Mononuclear cell (primary cell): ENCODE measurements at regions not wholly inside any gene's neighbourhood (a gene's known extent, or its start where the extent isn't known, plus 50 kb on each side); places are given as distances from the start of the nearest gene placed in this dataset.

Experiments used
- H3K27me3 ChIP-seq: 2 replicates; pipeline ENCODE4 v1.6.0; 2011; ENCODE audit warnings: low read length, control low read depth; ENCODE audit not compliant: insufficient read depth
- H3K4me1 ChIP-seq: 2 replicates; pipeline ENCODE4 v1.5.1; 2011; ENCODE audit warnings: mild to moderate bottlenecking, low read length, control low read depth; ENCODE audit not compliant: insufficient read depth
- H3K4me3 ChIP-seq: 2 replicates; pipeline ENCODE4 v1.5.1; 2011; ENCODE audit warnings: mild to moderate bottlenecking, low read length, moderate library complexity
- H3K9me3 ChIP-seq: 2 replicates; pipeline ENCODE4 v1.5.1; 2011; ENCODE audit warnings: low read depth, mild to moderate bottlenecking, control low read depth, low read length

DNA sequence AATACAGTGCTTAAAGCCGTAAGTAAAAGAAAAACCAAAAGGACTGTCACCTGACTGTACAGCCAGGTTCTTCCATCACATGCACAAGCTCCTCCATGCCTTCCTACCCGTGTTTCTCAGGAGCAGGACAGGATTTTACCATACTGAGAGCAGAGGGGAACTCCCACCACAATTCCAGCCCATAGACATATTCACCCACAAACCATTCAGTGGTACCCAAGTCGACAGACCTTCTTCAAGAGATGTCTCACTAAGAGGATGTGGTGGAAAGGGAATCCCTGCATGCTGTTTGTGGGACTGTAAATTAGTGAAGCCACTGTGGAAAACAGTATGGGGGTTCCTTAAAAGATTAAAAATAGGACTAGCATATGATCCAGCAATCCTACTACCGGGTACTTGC, 66.9 kb upstream of the DOCK9 start:
- H3K27me3 ChIP-seq: peaks cover 90% of the 10 kb centered on the region
- peaks cover 69% of the 10 kb centered on the region for H3K4me1 ChIP-seq
- H3K9me3 ChIP-seq: no peaks in the 10 kb centered on the region

DNA sequence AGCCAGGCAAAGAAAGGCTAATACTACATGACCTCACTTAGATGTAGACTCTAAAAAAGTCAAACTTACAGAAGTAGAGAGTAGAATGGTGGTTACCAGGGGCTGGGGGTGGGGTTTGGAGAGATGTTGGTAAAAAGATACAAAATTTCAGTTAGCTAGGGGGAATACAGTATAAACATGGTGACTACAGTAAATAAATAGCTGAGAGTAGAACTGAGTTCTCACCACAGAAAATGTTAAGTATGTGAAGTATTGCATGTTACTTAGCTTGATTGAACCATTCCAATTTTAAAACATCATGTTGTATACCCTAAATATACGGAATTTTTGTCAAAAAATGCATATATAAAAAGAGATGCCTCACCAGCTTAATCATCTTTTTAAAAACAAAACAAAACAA, 67.5 kb upstream of the DOCK9 start:
- Histone ChIP-seq H3K4me3 (no peak overlapping the region), H3K4me1 (peaks cover 71% of the 10 kb centered on the region), H3K27me3 (peaks cover 89% of the 10 kb centered on the region), H3K9me3 (no peaks in the 10 kb centered on the region)

More for the DNA sequence above, 66.9 kb upstream of the DOCK9 start:
- H3K4me3 ChIP-seq: no peak overlapping the region

DNA sequence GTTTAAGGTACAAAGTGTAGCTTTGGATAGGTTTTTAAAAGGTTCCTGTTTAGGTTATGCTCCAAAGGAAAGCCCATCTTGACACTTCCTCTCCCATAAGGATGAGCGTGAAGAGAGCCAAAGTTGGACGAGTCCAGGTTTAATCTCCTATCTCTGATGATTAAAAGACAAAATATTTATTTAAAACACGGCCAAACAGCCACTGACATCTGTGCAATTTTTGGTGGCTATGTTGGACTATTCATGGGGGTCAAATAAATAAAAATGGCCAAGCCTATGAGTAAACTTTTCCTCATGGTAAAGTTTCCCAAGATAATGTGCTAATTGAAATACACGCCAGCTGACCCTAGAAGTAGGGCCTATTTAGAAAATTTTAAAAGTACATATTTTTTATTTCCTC, 69.0 kb upstream of the DOCK9 start:
- no peak overlapping the region for H3K4me3 ChIP-seq
- no peaks in the 10 kb centered on the region for H3K9me3 ChIP-seq
- peaks cover 77% of the 10 kb centered on the region for H3K4me1 ChIP-seq
- H3K27me3 ChIP-seq: peaks cover 87% of the 10 kb centered on the region

DNA sequence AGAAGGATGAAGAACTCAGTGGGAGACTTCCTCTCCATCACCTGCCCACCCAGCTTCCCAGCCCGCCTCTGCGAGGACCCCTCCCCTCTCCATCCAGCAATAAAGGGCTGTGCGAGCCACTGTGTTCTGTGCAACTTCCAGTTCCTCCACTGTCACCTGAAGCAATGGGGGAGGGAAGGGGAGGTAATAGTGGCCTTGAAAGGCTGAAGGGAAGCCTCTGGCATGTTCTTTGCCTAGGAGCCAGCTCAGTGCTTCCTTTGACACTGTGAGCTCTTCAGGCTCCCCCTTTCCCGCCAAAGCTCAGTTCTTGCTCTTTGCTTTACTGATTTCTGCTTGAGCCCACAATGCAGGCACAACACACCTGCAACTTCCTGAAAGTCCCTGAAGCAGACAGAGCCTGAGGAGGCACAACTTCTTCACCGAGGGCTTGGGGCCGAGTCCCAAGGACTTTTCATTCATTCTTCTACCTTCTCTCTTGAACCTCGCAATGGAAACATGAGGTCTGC, 73.2 kb upstream of the DOCK9 start:
- peaks cover 70% of the 10 kb centered on the region for H3K4me1 ChIP-seq
- no peaks in the 10 kb centered on the region for H3K9me3 ChIP-seq
- H3K4me3 ChIP-seq: no peak overlapping the region
- H3K27me3 ChIP-seq: peaks cover 91% of the 10 kb centered on the region

DNA sequence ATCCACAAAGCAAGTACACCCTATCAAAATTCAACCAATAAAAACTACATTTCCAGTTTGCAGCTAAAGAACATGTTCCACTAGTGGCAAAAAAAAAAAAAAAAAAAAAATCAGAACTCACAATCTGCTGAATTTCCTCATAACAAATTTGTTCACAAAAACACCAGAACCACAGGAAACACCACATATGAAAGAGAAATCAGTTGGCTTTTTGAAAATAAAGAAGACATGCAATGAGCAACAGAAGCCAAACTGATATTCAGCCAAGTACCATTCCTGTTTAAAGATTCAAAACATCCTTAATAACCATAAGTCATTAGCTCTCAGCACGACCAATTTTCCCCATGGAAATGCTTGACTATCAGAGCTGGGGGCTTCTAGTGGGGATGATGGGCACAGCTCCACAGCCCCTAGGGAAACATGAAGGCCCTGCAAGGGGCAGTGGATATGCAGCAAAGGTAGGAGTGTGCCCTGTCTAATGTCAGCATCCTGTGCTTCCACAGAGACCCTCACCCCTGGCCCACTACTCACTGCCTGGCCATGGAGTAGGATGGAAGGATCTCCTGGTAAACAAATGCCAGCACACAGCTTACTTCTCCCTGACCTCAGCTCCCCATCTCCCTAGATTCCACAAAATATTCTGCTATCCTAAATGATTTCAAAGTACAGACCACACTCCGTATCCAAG, 74.0 kb upstream of the DOCK9 start:
- peaks cover 61% of the 10 kb centered on the region for H3K4me1 ChIP-seq
- H3K4me3 ChIP-seq: no peak overlapping the region
- H3K27me3 ChIP-seq: peaks cover 95% of the 10 kb centered on the region
- H3K9me3 ChIP-seq: no peaks in the 10 kb centered on the region

DNA sequence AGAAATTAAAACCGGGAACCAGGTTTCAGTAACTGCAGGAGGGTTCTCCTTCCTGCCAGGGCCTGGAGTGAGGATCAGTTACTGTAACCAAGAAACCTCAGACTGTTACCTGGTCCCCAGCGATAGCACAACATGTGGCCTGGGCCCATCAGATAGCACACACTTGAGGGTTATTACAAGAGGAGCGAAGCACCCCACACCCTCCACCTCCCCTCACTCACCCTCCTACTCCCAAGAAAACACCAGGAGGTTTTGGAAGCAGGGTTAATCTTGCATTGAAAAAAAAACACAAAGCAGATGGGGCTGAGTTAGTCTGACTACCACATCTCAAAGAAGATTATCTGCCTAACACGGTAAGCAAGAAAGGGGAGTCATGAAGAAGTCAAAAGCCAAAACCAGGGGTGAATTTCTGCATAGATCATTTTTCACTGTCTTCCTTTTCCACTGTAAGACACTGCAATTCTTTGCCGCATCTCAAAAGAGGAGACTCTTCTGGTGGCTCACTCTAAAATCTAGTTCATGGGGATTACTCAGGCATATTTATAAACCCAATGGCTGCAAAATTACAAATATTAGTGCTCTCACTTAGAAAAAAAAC, 75.9 kb upstream of the DOCK9 start:
- no peaks in the 10 kb centered on the region for H3K9me3 ChIP-seq
- H3K4me1 ChIP-seq: peaks cover 54% of the 10 kb centered on the region
- H3K4me3 ChIP-seq: no peak overlapping the region
- peaks cover 93% of the 10 kb centered on the region for H3K27me3 ChIP-seq

DNA sequence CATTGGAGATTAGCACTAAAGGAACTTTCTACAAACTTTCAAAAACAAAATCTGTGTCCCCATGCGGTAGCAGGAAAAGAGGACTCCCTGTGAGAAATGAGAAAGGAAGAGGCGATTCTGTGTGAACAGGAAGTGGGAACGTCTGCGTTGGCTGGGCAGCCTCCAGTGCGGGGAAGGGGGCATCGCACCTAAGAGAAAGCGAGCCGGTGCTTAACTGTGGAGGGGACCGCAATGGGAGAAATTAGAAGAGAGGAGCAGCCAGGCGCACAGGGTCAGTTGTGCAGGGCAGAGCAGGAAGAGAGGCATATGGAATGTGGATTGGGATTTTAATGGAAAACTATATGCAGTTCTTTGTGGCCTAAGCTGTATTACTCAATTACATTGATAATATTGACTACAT, 77.4 kb upstream of the DOCK9 start:
- no peaks in the 10 kb centered on the region for H3K9me3 ChIP-seq
- H3K4me1 ChIP-seq: peaks cover 47% of the 10 kb centered on the region
- peaks cover 91% of the 10 kb centered on the region for H3K27me3 ChIP-seq
- no peak overlapping the region for H3K4me3 ChIP-seq

DNA sequence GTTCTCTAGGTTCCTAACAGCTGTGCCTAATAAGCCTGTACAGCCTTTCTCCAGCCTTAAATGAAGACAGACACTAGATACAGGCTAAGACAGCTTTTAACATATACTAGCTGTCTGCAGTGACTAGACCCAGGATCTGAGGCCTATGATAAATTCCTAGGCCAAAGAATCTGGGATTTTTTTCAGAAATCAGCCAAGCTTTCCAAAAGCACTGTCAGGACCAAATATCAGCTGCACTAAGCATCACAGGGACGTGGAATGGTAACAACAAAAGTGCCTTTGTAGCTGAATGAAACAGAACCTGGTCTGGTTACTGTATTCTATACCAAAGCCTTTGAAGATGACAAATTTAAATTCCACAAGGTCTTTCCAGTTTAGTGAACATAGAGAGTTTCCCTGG, 77.9 kb upstream of the DOCK9 start:
- H3K27me3 ChIP-seq: peaks cover 93% of the 10 kb centered on the region
- H3K4me3 ChIP-seq: no peak overlapping the region
- H3K9me3 ChIP-seq: no peaks in the 10 kb centered on the region
- peaks cover 43% of the 10 kb centered on the region for H3K4me1 ChIP-seq

DNA sequence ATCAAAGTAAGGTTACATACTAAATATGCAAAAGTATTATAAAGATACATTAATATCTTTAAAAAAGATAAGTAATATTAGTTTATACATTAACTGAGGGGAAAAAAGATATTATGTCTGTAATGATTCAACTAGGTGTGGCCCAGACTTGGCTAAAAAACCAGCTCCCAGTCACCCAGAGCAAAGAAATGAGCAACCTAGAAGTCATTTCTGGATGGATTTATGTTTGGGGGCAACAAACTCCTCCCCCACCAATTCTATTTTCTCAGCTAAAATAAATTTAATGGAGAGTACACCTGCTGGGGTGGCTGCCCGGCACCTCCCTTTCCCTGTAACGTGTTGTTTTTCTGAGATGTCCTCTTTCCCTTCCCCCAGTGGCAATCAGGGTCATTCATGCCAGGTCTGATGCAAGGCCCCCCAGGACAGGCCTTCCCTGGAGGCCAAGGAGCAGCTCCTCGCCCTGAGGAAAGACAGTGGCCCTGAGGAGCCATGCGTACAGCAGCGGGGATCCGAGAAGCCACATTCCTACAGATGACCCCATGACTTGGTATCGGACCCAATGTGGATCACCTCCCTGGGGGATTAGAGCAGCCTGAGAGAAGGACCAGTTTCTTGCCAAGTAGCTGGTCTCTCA, 78.6 kb upstream of the DOCK9 start:
- no peak overlapping the region for H3K4me3 ChIP-seq
- peaks cover 35% of the 10 kb centered on the region for H3K4me1 ChIP-seq
- H3K27me3 ChIP-seq: peaks cover 93% of the 10 kb centered on the region
- H3K9me3 ChIP-seq: no peaks in the 10 kb centered on the region

DNA sequence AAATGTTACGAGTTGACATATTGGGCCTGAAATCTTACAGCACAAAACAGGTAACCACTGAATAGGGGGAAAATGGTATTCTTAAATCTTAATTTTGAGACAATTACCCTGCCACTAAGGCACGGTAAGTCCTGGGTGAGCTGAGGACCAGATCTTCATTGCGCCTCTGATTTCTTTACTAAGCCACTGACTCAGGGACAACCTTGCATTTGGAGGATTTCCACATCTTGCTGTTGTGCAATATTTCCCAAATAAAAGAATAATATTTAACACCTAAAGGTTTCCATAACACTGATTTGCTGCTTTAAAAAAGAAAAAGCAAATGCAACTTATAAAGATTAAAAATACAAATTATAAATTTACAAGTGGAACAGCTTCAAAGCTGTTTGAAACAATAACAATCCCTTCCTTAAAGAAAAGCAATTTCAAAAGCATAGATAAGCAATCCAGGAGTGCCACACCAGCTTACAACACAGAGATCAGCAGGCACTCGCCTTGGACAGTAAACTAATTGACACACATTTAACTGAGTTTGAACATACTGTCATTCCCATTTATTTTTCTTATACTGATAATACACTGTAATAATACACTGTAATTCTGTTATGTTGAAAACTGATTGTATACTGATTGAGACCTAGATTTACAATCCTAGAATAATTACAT, 79.6 kb upstream of the DOCK9 start:
- Histone ChIP-seq H3K4me1 (peaks cover 27% of the 10 kb centered on the region), H3K27me3 (peaks cover 93% of the 10 kb centered on the region), H3K9me3 (no peaks in the 10 kb centered on the region), H3K4me3 (no peak overlapping the region)

DNA sequence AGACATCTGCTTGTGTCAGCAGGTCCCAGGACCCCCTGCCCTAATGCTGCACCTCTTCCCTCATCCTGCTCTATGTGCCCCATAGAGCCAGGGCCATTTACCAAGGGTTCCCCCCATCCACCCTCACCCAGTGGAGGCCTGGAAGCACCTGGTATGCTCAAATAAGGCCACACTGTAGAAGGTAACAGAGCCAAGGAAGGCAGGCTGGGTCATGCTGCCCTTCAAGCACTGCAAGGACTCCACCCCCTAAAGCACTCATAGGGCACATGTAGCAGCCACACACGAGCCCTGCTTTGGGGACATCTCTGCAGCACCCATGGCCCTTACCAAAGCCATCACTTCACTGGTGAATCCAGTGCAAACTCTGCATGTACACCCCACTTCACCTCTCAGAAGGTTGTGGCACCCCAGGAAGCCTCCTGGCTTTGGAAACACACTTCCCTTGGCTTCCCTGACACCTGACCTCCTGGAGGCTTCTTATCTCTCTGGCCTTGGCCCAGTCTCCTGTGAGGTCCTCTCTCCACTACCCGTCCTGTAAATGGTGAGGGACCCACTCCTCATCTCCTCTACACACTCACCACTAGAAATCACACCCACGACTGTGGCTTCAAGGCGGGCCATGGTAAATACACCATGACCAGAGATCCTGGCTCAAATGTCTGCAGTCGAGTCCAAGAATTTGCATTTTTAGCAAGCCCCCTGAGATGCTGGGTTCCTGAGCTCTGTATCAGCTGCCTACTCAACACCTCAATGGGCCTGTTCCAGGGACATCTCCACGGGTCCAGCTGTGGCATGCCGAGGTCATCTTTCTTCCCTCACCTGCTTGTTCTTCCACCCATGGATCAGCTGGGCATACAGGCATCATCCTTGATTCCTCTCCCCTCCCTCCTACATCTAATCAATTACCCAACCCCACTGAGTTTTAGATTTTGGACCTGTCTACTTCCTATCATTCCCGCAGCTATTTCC, 80.9 kb upstream of the DOCK9 start:
- H3K4me3 ChIP-seq: no peak overlapping the region
- peaks cover 94% of the 10 kb centered on the region for H3K27me3 ChIP-seq
- H3K4me1 ChIP-seq: peaks cover 20% of the 10 kb centered on the region
- H3K9me3 ChIP-seq: no peaks in the 10 kb centered on the region

DNA sequence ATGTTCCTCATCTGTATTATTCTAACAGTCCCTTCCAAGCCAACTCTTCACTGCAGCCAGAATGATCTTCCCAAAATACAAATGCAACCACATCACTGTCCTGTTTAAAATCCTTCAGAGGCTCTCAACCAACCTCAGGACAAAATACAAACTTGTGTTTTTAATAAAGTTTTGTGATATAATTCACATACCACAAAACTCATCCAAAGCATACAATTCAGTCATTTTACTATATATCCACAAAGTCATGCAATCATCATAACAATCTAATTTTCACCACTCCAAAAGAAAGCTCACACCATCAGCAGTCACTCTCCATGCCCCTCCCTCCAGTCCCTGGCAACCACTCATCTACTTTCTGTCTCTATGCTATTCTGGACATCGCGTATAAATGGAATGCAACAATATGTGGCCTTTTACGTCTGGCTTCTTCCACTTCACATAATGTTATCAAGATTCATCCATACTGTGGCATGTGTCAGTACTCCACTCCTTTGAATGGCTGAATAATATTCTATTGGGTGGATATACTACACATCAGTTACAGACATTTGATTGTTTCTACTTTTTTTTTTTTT, 81.7 kb upstream of the DOCK9 start:
- H3K4me1 ChIP-seq: peaks cover 13% of the 10 kb centered on the region
- no peaks in the 10 kb centered on the region for H3K9me3 ChIP-seq
- H3K27me3 ChIP-seq: peaks cover 94% of the 10 kb centered on the region
- H3K4me3 ChIP-seq: no peak overlapping the region

DNA sequence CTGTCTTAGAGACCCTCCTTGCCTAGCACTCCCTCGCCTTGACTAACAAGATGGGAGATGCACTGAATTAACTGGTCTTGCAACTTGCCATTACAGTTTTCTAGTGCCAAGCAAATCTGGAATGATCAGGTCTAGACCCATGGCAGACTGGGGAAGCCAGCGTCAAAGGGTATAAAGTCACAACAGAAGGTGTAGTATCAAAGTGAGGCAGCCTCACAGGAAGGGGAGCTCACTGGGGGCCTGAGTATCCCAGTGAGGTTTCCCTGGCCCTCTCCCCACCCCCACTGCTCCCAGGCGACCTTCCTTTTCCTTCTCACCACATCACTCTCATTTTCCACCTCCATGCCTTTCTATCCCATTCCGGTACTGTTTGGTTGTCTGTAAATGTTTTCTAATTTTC, 83.5 kb upstream of the DOCK9 start:
- Histone ChIP-seq H3K9me3 (no peaks in the 10 kb centered on the region), H3K27me3 (peaks cover 91% of the 10 kb centered on the region), H3K4me1 (peaks cover 5% of the 10 kb centered on the region), H3K4me3 (no peak overlapping the region)

DNA sequence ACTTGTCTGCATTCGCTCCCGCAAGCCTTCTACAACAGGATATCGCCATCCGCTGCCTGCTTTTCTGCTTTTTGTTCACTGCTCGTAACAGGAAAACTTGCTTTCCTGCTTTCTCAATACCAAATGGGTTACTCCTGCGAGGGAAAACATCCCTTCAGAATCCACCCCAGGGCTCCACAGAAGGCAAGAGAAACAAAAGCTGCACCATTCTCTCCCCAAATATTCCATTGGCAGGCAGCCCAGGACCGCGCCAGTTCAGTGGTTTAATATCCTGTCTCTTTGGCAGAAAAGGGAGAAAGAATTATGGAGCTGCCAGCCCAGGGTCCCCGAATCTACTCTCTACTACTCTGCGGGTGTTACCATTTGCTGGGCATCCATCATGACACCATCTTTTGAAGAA, 84.7 kb upstream of the DOCK9 start:
- no peak overlapping the region for H3K4me3 ChIP-seq
- H3K9me3 ChIP-seq: no peaks in the 10 kb centered on the region
- peaks cover 11% of the 10 kb centered on the region for H3K4me1 ChIP-seq
- peaks cover 92% of the 10 kb centered on the region for H3K27me3 ChIP-seq
